GM12864 (cell line): ENCODE measurements at regions not wholly inside any gene's neighbourhood (a gene's known extent, or its start where the extent isn't known, plus 50 kb on each side); places are given as distances from the start of the nearest gene placed in this dataset.
"Not testable (repeated sequence)": the region's sequence is repeated elsewhere in the genome, so short reads cannot be mapped to it uniquely, and the experiment has no call there.

Experiments used
- DNase-seq: peaks from one replicate; pipeline ENCODE4 v3.0.0-alpha.2; 2011; ENCODE audit warnings: low read depth
- H3K4me3 ChIP-seq: 2 replicates; pipeline ENCODE4 v1.5.1; 2011; ENCODE audit warnings: mild to moderate bottlenecking, low read depth, low read length, control low read depth
- TF ChIP-seq, protein P1 (sequence below): IDR thresholded peaks from 2 replicates; pipeline ENCODE4 v1.5.1; 2011; ENCODE audit warnings: low read depth, mild to moderate bottlenecking, moderate library complexity, low read length, control low read depth, inconsistent platforms; ENCODE audit errors: missing control alignments

DNA sequence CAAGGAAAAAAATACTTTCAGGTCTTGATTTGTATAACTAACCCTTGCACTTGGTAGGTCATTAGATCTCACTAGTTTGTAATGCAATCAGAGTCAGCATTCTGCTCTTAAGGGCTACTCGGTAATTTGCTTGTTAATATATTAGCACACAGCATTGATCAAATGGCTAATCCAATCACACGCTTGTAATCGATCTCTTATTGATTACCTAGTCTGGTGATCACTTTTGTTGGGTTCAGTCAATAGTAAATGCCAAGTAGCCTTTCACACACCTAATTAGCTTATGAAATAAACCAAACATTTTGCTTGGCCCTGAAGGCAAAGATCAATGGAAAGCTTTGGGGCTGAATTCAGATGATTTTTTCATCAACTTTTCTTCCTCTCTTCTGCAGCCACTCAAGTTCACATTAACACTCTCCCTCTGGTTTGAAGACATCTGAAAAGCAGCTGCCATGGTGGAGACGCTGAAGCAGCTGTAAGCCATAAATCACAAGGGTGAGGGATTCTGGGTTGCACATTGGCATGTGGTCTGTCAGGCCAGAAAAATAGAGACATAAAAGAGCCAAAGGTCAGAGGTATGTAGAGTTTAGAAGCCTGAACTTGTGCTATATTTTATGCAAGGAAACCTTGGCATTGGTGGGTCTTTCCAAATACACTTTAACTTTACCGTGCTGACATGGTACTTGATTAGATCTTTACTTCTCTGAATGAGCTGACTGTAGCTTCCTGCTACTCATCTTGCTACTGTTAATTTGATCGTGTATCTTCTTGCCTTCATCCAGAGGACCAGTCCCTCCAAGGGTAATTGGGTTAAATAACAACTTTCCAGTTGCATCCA lies 234.4 kb downstream of the SIM1 start:
- DNase-seq, result no peak
- H3K4me3 ChIP-seq, result no peak overlapping the region
- TF ChIP-seq, protein P1, sequence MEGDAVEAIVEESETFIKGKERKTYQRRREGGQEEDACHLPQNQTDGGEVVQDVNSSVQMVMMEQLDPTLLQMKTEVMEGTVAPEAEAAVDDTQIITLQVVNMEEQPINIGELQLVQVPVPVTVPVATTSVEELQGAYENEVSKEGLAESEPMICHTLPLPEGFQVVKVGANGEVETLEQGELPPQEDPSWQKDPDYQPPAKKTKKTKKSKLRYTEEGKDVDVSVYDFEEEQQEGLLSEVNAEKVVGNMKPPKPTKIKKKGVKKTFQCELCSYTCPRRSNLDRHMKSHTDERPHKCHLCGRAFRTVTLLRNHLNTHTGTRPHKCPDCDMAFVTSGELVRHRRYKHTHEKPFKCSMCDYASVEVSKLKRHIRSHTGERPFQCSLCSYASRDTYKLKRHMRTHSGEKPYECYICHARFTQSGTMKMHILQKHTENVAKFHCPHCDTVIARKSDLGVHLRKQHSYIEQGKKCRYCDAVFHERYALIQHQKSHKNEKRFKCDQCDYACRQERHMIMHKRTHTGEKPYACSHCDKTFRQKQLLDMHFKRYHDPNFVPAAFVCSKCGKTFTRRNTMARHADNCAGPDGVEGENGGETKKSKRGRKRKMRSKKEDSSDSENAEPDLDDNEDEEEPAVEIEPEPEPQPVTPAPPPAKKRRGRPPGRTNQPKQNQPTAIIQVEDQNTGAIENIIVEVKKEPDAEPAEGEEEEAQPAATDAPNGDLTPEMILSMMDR, result no peak

DNA sequence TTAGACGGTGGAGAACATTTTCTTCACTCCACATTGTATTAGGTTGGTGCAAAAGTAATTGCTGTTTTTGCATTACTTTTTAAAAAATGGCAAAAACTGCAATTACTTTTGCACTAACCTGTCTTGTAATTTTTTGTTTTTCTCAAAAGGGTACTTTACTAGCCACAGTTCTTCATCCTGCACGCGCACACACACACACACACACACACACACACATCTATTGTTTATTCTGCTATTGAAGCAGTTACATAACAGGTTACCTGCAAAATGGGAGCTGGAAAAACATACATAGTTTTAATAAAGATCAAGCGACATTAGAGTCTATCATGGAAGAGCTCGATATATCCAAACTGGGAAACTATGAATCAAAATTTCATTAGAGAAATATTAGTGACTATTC lies 235.2 kb downstream of the SIM1 start:
- no peak overlapping the region for H3K4me3 ChIP-seq
- DNase-seq, result no peak
- TF ChIP-seq, protein P1, result no peak

DNA sequence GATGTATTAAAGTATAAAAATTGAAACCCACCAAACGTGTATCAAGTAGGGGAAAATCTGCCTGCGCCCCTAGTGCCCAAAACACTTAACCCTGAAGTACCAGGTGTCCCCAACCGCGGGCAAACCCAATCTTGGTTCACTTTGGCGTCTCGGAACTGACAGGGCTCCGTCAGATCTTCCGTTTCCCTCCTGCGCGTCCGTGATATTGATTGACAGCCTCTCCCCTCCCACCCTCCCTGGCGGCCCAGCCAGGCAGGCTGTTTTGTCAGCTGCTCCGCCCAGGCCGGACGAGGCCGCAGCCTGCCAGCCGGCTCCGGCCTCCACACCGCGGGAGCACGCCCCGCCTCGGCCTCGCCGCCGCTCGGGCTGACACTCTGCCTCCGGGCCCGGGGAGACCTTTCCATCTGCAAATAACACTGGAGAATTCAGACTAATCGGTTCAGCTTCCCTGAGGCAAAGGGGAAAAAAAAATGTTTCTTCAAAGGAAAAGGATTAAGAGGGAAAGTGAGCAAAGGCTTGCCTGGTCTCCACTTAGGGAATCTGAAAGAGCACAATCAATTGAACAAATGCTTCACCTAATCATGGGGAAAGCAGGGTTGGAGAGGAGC lies 234.9 kb upstream of the MCHR2 start:
- peak overlapping the region; percentile 54 for H3K4me3 ChIP-seq
- peak; percentile 71 for DNase-seq
- TF ChIP-seq, protein P1, result peak; percentile 40

DNA sequence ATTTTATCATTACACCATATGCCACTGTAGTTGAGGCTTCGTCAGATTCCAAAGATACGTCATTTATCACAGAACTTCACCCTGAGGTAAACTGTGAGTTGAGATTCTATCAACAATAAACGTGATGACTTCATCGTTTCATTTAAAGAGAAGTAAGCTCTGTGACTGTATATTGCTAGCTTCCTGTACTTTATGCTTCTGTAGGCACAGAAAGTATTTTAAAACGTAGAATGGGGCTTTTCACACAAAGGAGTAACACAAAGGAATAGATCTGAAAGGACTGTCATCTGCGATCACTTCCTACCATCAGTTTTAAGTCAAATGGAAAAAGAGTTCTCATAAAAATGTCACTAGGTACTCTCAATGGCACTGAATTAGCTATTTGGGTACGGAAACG lies 234.4 kb upstream of the MCHR2 start:
- TF ChIP-seq, protein P1, result no peak
- no peak for DNase-seq
- H3K4me3 ChIP-seq, result peak overlapping the region; percentile 54

DNA sequence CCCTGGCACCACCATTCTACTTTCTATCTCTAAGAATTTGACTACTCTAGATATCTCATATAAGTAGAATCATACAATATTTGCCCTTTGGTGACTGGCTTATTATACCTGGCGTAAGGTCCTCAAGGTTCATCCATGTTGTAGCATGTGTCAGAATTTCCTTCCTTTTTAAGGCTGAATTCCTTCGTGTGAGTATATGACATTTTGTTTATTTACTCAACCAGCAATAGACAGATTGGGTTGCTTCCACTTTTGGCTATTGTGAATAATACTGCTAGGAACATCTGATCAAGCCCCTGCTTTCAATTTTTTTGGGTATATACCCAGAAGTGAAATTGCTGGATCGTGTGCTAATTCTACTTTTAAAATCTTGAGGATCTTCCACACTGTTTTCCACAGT lies 232.8 kb upstream of the MCHR2 start:
- H3K4me3 ChIP-seq, result no peak overlapping the region
- TF ChIP-seq, protein P1, result no peak
- DNase-seq, result no peak

DNA sequence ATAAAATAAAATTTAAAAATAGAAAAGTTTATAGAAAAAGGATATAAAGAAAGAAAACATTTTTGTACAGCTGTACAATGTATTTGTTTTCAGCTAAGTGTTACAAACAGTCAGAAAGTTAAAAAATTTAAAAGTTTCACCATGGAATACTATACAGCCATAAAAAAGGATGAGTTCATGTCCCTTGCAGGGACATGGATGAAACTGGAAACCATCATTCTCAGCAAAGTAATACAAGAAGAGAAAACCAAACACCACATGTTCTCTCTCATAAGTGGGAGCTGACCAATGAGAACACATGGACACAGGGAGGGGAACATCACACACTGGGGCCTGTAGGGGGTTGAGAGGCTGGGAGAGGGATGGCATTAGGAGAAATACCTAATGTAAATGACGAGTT lies 229.9 kb upstream of the MCHR2 start:
- not testable (repeated sequence) for H3K4me3 ChIP-seq, DNase-seq

DNA sequence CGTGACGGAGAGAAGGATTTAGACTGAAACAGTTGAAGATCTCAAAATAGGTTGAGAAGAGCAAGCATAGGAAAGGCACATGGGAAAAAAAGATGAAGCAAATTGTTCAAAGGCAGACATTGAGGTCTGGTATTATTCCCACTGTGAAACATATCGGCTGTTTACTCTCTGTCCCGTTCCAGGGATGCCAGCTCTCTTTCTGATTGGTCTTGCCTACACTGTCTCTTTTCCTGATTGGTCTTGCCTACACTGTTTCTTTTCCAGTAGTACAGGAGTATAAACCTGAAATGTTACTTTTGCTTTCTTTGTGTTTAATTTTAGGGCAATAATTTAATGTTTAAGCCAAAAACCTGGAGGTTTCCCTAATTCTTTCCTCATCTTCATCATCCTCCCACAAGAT lies 226.5 kb upstream of the MCHR2 start:
- TF ChIP-seq, protein P1, result no peak
- DNase-seq, result no peak
- H3K4me3 ChIP-seq, result no peak overlapping the region
